NCI-H187 treated with DMSO at 0.1 percent for 48 hours (cell line): ENCODE measurements at regions not wholly inside any gene's neighbourhood (a gene's known extent, or its start where the extent isn't known, plus 50 kb on each side); places are given as distances from the start of the nearest gene placed in this dataset.
"Not testable (repeated sequence)": the region's sequence is repeated elsewhere in the genome, so short reads cannot be mapped to it uniquely, and the experiment has no call there.

Experiments
- DNase-seq: peaks from one replicate; lab custom pipeline; 2025; lab: John Stamatoyannopoulos, UW

- DNase-seq = not testable (repeated sequence)
Observed at GRCh38 chr14:106537597-106537996, 1011.2 kb downstream of the TMEM121 start.

- DNase-seq = no peak
Observed at GRCh38 chr14:106538201-106538600, 1011.8 kb downstream of the TMEM121 start.

GRCh38 chr14:106547735-106548434 lies 1021.5 kb downstream of the TMEM121 start:
- no peak for DNase-seq

- no peak for DNase-seq
Observed at GRCh38 chr14:106549064-106549463, 1022.7 kb downstream of the TMEM121 start.

GRCh38 chr14:106551265-106551664 lies 1024.9 kb downstream of the TMEM121 start:
- no peak for DNase-seq

- DNase-seq = not testable (repeated sequence)
Observed at GRCh38 chr14:106556211-106556610, 1029.8 kb downstream of the TMEM121 start.

- DNase-seq = no peak
Observed at GRCh38 chr14:106556665-106557289, 1030.4 kb downstream of the TMEM121 start.

GRCh38 chr14:106562451-106562850 lies 1036.1 kb downstream of the TMEM121 start:
- no peak for DNase-seq

GRCh38 chr14:106564058-106564643 lies 1037.8 kb downstream of the TMEM121 start:
- no peak for DNase-seq

GRCh38 chr14:106578481-106578880 lies 1052.1 kb downstream of the TMEM121 start:
- DNase-seq = no peak

- DNase-seq = no peak
Observed at GRCh38 chr14:106579084-106579483, 1052.7 kb downstream of the TMEM121 start.

GRCh38 chr14:106585692-106586091 lies 1059.3 kb downstream of the TMEM121 start:
- DNase-seq = no peak

GRCh38 chr14:106586098-106586704 lies 1059.8 kb downstream of the TMEM121 start:
- DNase-seq = no peak

GRCh38 chr14:106591539-106591938 lies 1065.2 kb downstream of the TMEM121 start:
- not testable (repeated sequence) for DNase-seq

GRCh38 chr14:106592115-106592852 lies 1065.9 kb downstream of the TMEM121 start:
- DNase-seq = not testable (repeated sequence)

- DNase-seq = no peak
Observed at GRCh38 chr14:106599209-106599608, 1072.8 kb downstream of the TMEM121 start.

GRCh38 chr14:106605548-106606448 lies 1079.4 kb downstream of the TMEM121 start:
- peak; percentile 42 for DNase-seq

GRCh38 chr14:106606936-106607335 lies 1080.6 kb downstream of the TMEM121 start:
- DNase-seq = no peak

GRCh38 chr14:106610691-106611090 lies 1084.3 kb downstream of the TMEM121 start:
- DNase-seq = no peak

GRCh38 chr14:106613256-106613655 lies 1086.9 kb downstream of the TMEM121 start:
- no peak for DNase-seq

- not testable (repeated sequence) for DNase-seq
Observed at GRCh38 chr14:106618471-106618951, 1092.1 kb downstream of the TMEM121 start.
